IPS-NIHi11 (cell line): ENCODE measurements at regions not wholly inside any gene's neighbourhood (a gene's known extent, or its start where the extent isn't known, plus 50 kb on each side); places are given as distances from the start of the nearest gene placed in this dataset.
A peak's percentile ranks its signal among the peaks of the same experiment; 100 is the strongest.
"Not testable (repeated sequence)": the region's sequence is repeated elsewhere in the genome, so short reads cannot be mapped to it uniquely, and the experiment has no call there.

ENCODE experiments used
- DNase-seq: peaks from one replicate; pipeline ENCODE4 v3.0.0; 2012; ENCODE audit warnings: mixed read lengths, low spot score

DNA sequence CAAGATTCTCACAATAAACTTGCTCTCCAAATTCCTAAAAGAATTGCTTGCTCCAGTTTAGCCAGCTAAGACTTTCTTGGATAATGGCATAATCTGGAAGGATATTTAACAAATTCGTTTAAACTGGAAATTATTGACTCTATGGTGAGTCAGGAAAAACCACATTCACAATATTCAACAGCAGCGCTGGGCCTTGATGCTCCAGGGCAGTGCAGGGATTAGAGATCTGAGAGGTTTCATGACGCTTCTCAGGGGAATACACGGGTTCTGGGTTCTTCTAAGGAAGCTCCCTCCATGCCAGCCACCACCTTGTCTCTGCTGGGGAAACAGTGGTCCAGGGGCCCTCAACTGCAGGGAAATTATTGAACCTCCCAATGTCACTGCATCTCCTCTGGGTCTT, 123.3 kb upstream of the FAM20C start:
- not testable (repeated sequence) for DNase-seq

DNA sequence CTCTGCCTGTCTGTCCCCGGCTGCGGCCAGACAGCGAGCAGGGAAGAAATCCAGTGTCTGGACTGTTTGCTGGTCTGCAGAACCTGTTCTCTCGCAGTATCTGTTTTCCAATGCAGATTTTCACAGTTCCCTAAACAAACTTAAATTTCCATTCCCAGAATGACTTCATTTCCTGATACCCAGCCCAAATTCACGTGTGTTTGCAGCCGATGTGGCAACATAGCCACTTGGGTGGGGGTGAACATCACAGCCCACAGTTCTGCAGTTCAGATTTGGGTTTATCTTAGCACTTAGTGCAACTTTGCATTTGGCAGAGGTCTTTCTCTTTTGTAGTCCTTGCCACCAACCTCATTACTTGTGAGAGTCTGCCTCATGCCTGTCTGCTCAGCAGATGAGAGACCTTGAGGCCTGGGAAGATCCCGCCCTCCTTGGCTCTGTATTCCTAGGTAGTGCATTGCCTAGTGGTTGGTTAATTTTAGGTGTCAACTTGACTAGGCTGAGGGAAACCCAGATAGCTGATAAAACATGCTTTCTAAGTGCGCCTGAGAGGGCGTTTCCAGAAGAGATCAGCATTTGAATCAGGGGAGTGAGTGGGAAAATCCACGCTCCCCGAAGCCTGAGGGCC, 122.8 kb upstream of the FAM20C start:
- not testable (repeated sequence) for DNase-seq

DNA sequence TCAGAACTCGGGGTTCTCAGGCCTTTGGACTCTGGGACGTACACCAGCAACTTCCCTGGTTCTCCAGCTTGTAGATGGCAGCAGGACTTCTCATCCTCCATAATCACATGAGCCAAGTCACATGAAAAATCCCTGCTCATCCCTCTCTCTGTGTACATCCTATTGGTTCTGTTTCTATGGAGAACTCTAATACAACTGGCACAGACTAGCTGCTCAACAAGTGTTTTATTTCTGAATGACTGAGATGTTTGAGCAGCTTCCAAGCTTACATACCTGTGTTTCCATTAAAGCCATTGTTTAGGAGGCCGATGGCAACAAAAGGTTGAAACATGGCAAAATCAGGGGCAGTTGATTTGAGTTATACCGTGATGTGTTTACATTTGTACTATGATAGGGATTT, 122.2 kb upstream of the FAM20C start:
- DNase-seq = not testable (repeated sequence)

DNA sequence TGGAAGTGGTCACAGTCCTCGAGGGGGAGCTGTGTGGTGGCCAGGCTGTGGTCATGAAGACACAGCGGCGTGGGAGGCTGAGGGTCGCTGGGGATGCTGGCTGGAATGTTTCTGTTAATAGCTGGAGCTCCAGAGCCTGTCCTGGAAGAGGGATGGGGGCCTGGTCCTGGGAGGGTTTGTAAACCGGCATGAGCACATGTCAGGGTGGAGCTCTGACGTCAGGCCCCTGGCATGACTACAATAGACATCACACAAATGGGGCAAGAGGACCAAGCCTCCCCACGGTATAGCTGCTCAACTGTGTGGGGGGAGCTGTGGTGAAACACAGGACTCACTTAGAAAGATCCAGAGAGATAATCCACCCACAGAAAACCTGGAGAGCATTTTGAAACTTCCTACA, 121.4 kb upstream of the FAM20C start:
- DNase-seq = not testable (repeated sequence)

DNA sequence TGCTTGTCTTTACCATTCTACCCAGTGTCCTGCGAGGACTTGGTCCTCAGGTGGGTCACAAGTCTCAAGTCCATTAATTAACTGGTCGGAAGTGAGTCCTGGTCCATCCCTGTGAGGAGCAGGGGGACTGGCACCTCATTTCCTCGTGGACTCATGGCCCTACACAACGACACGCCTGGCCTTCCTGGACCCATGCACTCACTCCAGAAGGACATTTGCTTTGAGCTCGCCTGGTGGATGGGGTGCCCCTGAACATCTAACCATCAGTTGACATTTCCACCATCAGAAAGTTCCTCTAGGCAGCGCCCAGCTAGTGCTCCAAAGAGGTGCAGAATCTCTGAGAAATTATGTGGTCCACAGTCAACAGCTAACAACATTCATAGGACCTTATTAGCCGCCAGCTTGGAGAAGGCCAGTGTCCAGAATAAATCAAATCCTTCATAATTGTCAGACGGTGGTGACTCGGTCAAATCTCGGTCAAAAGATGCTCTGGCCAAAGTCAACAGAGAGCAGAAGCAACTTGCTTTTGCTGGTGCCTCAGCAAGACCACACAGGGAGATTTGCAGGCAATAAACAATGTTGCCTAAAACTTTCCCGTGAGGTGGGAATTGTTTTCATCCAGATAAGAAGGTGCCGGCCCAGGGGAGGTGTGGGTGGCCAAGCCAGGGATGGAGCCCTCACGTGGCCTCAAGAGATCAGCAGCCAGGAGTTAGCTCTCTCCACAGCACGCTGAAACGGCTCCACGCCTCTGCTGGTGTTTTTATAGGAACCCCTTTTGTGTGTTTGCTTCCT, 119.9 kb upstream of the FAM20C start:
- not testable (repeated sequence) for DNase-seq

- DNase-seq = not testable (repeated sequence)
Observed at GRCh38 chr7:73058-73331, 119.4 kb upstream of the FAM20C start.

- DNase-seq = not testable (repeated sequence)
Observed at GRCh38 chr7:74008-74540, 118.3 kb upstream of the FAM20C start.

DNA sequence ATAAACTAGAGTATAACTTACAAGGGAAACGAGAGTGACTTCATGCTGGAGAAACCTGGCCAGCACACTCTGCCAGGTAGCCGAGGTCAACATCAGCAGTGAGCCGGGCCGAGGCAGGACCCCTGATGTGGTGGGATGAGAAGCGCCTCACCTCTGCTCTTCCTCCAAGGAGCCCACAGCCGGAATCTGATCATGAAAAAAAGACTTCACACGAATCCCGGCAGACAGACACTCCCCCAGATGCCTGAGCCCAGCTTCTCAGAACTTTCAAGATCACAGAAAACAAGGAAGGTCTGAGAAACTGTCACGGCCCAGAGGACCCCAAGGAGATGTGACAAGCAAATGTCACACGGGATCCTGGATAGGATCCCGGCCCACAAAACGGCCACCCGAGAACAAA, 116.9 kb upstream of the FAM20C start:
- DNase-seq = not testable (repeated sequence)

DNA sequence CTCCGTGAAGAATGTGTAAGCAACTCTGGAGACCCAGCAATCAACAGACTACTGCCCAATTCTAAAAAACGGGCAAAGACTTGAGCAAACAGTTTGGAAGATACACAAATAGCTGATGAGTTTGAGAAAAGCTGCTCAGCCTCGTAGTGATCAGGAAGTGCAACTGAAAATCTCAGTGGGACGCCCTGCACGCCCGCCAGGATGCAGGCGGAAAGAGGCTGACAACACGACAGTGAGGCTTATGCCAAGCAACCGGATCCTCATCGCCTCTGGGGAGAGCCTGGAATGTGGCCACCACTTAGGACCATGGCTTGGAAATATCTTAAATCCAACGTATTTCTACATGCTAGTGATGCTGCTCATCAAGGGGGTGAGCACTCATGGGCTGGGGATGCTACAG, 116.2 kb upstream of the FAM20C start:
- not testable (repeated sequence) for DNase-seq

DNA sequence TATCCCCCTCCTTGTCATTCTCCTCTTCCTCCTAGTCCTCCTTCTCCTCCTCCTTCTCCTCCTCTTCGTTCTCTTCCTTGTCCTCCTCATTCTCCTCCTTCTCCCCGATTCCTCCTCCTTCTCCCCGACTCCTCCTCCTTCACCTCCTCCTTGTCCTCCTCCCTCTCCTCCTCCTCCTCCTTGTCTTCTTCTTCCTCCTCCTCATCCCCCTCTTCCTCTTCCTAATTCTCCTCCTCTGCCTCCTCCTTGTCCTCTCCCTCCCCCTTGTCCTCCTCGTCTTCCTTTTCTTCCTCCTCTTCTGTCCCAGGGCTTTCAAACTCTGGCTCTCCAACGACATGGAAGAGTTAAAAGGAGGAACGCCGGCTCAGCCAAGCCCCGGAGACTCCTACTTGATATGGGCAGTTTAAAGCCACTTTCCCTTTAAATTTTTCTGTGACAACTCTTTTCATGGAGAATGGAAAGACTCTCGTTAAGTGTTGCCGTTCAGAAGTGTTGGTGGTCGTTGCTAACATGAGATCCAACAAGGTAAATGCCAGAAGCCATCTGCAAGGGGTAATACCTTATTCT, 115.5 kb upstream of the FAM20C start:
- not testable (repeated sequence) for DNase-seq

- DNase-seq = not testable (repeated sequence)
Observed at GRCh38 chr7:78862-79261, 113.5 kb upstream of the FAM20C start.

GRCh38 chr7:79400-80055, 112.8 kb upstream of the FAM20C start:
- DNase-seq = not testable (repeated sequence)

DNA sequence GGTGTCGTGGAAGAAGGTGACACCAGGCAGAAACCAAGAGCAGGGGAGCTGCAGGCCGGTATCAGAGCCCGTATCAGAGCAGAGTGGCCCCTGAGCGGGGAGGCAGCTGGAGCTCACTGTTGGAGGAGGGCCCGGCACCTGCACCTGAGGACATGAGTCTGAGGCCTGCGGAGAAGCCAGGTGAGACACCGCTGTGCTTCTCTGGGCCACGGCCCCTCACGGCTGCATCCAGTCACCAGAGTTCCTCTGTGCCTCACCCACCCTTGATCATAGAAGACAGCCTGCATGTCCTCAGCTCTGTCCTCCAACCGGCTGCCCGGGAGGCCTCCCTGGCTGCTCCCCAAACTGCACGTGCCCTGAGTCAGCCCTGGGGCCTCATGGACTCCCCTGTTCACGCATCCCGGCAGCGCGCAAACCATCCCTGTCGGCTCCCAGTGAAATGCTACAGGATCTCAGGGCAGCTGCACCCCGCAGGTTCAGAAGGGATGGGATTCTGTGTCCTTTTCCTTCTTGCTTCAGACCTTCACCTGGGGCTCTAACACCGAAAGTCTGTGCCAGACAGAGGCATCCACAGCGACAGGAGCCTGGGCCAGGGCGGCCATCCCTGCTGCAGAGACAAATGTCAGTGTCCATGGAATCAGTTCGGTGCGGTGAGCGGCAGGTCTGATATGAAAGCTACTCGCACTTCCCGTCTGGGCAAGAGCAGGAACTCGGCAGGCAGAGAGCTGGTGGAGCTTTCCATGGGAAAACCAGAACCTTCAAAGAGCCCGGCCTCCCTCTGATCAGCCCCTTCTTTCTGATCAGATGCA, 111.9 kb upstream of the FAM20C start:
- no peak for DNase-seq

GRCh38 chr7:81068-81925, 111.1 kb upstream of the FAM20C start:
- no peak for DNase-seq

DNA sequence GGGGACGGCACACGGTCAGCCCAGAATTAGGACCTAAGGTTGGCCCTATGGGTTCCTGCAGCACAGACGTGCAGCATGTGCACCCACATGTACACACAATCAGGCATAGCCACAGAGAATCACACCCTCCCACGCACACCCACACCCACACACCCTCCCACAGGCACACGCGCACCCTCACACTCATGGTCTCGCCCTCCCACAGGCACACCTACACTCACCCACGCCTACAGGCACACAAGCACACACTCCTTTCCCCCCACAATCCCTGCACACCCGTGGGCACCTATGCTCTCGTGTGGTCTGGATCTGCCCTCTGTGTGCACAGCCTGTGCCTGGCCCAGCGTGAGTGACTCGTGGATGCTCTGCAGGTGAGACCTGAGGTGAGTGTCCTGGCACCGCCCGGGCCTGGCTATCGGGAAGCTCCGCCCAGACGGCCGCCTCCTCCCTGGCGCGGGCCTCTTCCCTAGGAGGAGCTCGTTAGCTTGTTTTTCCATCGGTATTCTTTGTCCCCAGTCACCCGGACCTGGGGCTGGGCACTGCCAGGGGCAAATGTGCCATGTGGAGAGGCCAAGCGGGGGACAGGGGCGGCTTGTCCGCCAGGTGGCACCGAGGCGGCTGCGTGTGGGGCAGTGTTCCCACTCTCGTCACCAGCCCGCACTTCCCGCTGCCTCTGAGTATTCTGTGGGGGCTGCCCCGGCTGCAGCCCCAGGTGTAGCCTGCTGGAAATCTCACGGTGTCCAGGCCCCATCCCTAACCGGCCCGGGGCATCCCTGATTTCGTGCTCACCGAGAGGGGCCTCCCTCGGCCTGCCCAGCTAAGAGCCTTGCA, 110.2 kb upstream of the FAM20C start:
- peak; percentile 82 for DNase-seq

DNA sequence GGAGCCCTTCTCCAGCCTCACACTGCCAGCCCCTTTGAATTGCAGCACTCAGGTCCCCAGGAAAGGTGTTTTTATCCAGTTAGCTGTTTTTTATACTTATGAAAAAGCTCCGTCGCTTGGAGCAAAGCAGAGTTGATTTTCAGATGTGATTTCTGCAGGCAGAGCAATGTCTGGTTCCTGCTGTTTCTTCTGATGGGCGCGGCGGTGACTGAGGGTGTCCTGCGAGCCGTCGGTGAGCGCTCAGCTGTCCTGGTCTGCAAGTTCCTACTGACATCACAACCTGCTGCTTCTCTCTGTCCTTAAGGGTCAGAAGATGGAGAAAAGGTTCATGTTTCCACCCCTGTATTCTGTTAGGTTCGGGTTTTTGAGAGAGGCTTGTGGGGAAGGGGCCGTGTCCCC, 109.6 kb upstream of the FAM20C start:
- no peak for DNase-seq

- no peak for DNase-seq
Observed at GRCh38 chr7:83441-83840, 108.9 kb upstream of the FAM20C start.

DNA sequence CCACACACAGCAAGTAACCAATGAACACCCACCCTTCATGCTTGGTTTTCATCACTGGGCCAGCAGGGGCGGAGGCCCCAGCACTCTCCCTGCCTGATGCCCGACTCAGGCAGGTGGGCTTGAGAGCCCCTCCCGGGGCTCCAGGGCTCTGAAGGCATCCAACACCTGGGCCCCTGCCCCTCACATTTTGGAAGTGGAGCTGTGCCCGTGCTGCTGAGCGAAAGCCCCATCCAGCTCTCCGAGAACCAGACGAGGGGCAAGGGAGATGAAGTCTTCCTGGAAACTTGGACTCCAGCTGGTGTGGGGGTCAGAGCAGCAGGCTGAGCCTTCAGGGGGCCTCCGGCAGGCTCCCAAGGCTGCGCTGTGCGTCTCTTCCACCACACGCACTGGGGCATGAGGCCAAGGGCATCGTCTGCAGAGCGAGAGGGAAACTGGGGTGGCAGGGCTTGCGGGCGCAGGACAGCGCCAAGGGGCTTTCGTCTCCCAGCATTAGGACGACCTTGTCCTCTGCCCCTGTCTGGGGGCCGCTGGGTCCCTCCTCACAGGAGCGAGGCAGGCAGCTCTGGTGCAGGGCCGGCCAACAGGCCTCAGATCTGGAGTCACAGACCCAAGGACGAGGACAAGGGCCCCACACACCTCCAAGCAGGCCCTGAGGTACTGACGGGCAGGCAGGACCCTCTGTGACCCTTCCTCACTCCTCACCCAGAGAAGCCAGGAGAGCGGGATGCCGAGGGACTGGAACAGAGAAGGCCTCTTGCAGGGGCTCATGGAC, 108.3 kb upstream of the FAM20C start:
- no peak for DNase-seq

DNA sequence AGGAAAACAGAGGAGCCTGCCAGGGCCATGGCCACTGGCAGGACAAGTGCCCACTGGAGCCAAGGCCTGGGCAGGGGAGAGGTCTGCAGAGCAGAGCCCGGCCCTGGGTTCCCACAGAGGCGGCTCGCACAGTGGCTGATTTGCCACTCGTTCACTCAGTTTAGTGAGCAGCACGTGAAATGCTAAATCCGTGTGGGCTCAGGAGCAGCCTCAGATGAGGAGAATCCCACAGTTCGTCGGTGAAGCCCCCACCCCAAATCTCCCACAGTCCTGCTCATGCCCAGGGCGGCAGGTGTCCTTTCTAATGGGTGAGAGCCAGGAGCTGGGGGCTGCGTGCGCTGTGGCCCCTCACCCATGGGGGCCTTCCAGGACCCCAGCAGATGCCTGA, 107.7 kb upstream of the FAM20C start:
- no peak for DNase-seq
